ENCODE measurements at regions not wholly inside any gene's neighbourhood (a gene's known extent, or its start where the extent isn't known, plus 50 kb on each side); places are given as distances from the start of the nearest gene placed in this dataset.
"Not testable (repeated sequence)": the region's sequence is repeated elsewhere in the genome, so short reads cannot be mapped to it uniquely, and the experiment has no call there.

- H3K27ac ChIP-seq: peak overlapping the region; percentile 28; the same call in 1 of the 2 replicates
- no peak for TF ChIP-seq CTCF (conservative IDR thresholded peaks at IDR 0.05)
Measured at GRCh38 chr6:145278163-145278807, 457.0 kb downstream of the EPM2A start.

GRCh38 chr6:145279551-145279950 lies 455.8 kb downstream of the EPM2A start:
- H3K27ac ChIP-seq: no peak overlapping the region
- no peak for TF ChIP-seq CTCF (conservative IDR thresholded peaks at IDR 0.05)

- no peak overlapping the region for H3K27ac ChIP-seq
- TF ChIP-seq CTCF (conservative IDR thresholded peaks at IDR 0.05): peak; percentile 9; the same call in 1 of the 2 replicates
Measured at GRCh38 chr6:145279993-145280392, 455.3 kb downstream of the EPM2A start.

GRCh38 chr6:145283209-145283608 lies 452.1 kb downstream of the EPM2A start:
- not testable (repeated sequence) for H3K27ac ChIP-seq

- H3K27ac ChIP-seq: no peak overlapping the region
- no peak for TF ChIP-seq CTCF (conservative IDR thresholded peaks at IDR 0.05)
Measured at GRCh38 chr6:145283856-145284255, 451.5 kb downstream of the EPM2A start.

- TF ChIP-seq CTCF (conservative IDR thresholded peaks at IDR 0.05): no peak
- no peak overlapping the region for H3K27ac ChIP-seq
Measured at GRCh38 chr6:145286916-145287315, 448.4 kb downstream of the EPM2A start.

- no peak for TF ChIP-seq CTCF (conservative IDR thresholded peaks at IDR 0.05)
- no peak overlapping the region for H3K27ac ChIP-seq
Measured at GRCh38 chr6:145289573-145289972, 445.7 kb downstream of the EPM2A start.

- no peak overlapping the region for H3K27ac ChIP-seq
- TF ChIP-seq CTCF (conservative IDR thresholded peaks at IDR 0.05): no peak
Measured at GRCh38 chr6:145290122-145290521, 445.2 kb downstream of the EPM2A start.

Data from VCaP (cell line).